ENCODE measurements at regions not wholly inside any gene's neighbourhood (a gene's known extent, or its start where the extent isn't known, plus 50 kb on each side); places are given as distances from the start of the nearest gene placed in this dataset.

DNA sequence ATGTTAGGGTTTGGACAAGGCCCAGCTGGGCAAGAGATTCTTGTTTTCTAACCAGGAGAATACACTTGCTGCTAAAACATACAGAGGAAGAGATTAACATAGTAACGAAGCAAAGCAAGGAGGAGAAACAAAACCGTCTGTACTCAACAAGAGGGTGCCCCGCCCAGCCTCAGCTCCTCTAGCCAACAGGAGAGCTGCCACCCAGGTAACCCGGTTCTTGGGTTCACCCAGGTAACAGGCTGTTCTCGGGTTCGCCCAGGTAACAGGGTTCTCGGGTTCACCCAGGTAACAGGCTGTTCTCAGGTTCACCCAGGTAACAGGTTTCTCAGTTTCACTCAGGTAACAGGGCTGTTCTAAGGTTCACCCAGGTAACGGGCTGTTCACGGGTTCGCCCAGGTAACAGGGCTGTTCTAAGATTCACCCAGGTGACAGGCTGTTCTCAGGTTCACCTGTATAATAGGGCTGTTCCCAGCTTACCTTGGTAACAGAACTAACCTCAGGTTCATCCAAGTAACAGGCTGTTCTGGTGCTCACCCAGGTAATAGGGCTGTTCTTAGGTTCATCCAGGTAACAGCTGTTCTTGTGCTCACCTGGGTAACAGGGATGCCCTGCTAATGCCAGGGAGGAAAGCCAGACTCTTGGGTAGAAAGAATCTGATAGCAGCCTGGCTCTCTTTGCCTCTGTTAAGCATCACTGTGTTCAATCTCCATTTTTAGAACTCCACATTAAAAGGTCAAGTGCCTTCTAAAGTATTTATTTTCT, 271.6 kb downstream of the SYK start:
- TF ChIP-seq, protein P1, sequence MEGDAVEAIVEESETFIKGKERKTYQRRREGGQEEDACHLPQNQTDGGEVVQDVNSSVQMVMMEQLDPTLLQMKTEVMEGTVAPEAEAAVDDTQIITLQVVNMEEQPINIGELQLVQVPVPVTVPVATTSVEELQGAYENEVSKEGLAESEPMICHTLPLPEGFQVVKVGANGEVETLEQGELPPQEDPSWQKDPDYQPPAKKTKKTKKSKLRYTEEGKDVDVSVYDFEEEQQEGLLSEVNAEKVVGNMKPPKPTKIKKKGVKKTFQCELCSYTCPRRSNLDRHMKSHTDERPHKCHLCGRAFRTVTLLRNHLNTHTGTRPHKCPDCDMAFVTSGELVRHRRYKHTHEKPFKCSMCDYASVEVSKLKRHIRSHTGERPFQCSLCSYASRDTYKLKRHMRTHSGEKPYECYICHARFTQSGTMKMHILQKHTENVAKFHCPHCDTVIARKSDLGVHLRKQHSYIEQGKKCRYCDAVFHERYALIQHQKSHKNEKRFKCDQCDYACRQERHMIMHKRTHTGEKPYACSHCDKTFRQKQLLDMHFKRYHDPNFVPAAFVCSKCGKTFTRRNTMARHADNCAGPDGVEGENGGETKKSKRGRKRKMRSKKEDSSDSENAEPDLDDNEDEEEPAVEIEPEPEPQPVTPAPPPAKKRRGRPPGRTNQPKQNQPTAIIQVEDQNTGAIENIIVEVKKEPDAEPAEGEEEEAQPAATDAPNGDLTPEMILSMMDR (IDR thresholded peaks at IDR 0.05) = no peak
- Histone ChIP-seq H3K27ac (no peak overlapping the region), H3K4me3 (no peak overlapping the region)
- peak; percentile 50 for DNase-seq (ENCODE audit: low spot score)

- Histone ChIP-seq H3K4me3 (no peak overlapping the region), H3K27ac (no peak overlapping the region)
- TF ChIP-seq, protein P1 (IDR thresholded peaks at IDR 0.05) = no peak
- peak; percentile 59 for DNase-seq (ENCODE audit: low spot score)
Measured at GRCh38 chr9:91073811-91074771, 272.5 kb downstream of the SYK start.

- H3K27ac ChIP-seq = no peak overlapping the region
- TF ChIP-seq, protein P1 (IDR thresholded peaks at IDR 0.05) = no peak
- no peak overlapping the region for H3K4me3 ChIP-seq
- peak; percentile 43 for DNase-seq (ENCODE audit: low spot score)
Measured at GRCh38 chr9:91074866-91075265, 273.2 kb downstream of the SYK start.

GRCh38 chr9:91075279-91075678, 273.7 kb downstream of the SYK start:
- TF ChIP-seq, protein P1 (IDR thresholded peaks at IDR 0.05) = no peak
- Histone ChIP-seq H3K27ac (no peak overlapping the region), H3K4me3 (no peak overlapping the region)
- DNase-seq (ENCODE audit: low spot score) = peak; percentile 29

DNA sequence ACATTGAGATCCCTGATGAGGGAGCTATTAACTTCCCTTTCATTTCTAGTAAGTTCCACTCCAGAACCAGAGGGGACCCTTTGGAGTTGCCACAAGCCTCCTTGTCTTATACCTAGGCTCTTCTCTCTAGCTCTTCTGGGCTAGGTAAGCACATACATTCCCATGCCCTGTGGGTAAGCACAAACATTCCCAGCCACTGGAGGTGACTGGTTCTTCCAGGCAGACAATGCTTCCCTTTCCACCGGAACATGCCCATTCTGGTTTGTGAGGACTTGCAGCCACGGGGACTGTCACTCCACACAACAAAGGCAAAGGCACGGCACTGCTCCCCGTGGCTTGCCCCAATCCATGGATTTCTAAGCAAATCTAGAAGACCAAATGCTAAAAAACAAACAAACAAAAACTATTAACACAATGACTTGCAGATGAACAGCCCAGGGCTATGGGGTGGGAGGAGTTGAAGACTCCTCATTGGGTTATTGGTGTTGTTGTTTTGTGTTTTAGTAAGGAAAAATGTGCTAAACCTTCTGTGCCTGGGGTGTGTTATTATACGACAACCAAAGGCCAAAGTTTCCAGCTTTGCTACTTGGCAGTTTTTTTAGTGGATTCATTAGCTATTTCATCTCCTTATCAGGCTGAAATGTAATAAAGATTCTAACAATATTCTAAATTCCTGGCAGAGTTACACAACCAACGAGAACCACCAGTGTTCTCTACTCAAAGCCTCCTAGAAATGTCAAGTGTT, 276.2 kb downstream of the SYK start:
- Histone ChIP-seq H3K4me3 (no peak overlapping the region), H3K27ac (no peak overlapping the region)
- TF ChIP-seq, protein P1 (IDR thresholded peaks at IDR 0.05) = no peak
- peak; percentile 33 for DNase-seq (ENCODE audit: low spot score)

GRCh38 chr9:91078369-91078695, 276.7 kb downstream of the SYK start:
- TF ChIP-seq, protein P1 (IDR thresholded peaks at IDR 0.05) = no peak
- H3K4me3 ChIP-seq = no peak overlapping the region
- H3K27ac ChIP-seq = no peak overlapping the region
- no peak for DNase-seq (ENCODE audit: low spot score)
